ENCODE measurements at regions not wholly inside any gene's neighbourhood (a gene's known extent, or its start where the extent isn't known, plus 50 kb on each side); places are given as distances from the start of the nearest gene placed in this dataset.

- Mint-ChIP-seq H3K36me3 (ENCODE audit: low read depth) (no peaks in the 10 kb centered on the region), H3K4me3 (no peak overlapping the region), H3K27me3 (ENCODE audit: low read depth) (no peaks in the 10 kb centered on the region), H3K27ac (no peak overlapping the region), H3K9me3 (ENCODE audit: insufficient read depth) (peaks cover 3% of the 10 kb centered on the region), H3K4me1 (ENCODE audit: low read depth) (no peaks in the 10 kb centered on the region)
- ChIA-PET POLR2A (no interaction called here), CTCF (no interaction called here)
- DNase-seq, result no peak
- ATAC-seq, result no peak
Measured at GRCh38 chr7:153297141-153297540, 537.6 kb downstream of the ACTR3B start.

DNA sequence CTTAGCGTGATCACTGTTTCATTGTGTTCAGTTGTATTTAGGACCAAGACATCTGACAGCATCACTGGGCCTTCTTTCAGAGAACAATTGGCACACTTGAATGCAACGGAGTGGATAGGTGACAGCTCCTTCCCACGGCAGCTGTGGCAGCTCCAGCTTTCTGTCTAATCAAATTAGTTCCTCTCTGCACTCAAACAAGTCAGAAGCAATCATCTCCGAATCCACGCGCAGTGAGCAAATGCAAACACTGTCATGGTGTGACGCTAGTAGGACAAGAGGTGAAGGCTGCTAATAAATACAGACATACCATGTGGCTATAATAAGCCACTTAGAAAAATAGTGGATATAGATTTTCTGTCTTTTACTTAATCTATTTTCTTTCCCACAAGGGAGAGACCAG, 542.4 kb downstream of the ACTR3B start:
- Mint-ChIP-seq H3K4me1 (ENCODE audit: low read depth) (no peaks in the 10 kb centered on the region), H3K27me3 (ENCODE audit: low read depth) (no peaks in the 10 kb centered on the region), H3K4me3 (no peak overlapping the region), H3K9me3 (ENCODE audit: insufficient read depth) (peaks cover 7% of the 10 kb centered on the region), H3K36me3 (ENCODE audit: low read depth) (no peaks in the 10 kb centered on the region), H3K27ac (no peak overlapping the region)
- ChIA-PET POLR2A (no interaction called here), CTCF (no interaction called here)
- ATAC-seq (no peak), DNase-seq (no peak)

DNA sequence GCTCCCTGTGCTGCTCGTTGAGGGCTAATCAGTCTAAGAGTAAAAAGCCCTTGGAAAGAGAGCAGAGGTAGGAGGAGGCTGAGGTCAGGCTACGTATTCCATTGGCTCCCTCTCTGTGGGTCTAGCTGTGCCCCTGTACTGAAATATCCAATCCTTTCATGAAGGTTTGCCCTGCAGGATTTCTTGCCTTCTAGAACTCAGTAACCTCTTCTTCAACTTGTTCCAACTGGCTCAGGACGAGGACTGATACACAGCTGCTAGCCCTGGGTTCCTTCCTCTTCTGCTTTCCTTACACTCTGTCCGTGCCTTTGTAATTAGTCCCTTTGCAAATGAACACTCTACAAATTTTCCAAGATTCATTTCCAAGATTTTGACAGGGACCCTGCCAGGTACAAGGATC, 560.5 kb downstream of the ACTR3B start:
- Mint-ChIP-seq H3K27ac (no peak overlapping the region), H3K27me3 (ENCODE audit: low read depth) (no peaks in the 10 kb centered on the region), H3K36me3 (ENCODE audit: low read depth) (no peaks in the 10 kb centered on the region), H3K9me3 (ENCODE audit: insufficient read depth) (peaks cover 12% of the 10 kb centered on the region), H3K4me3 (no peak overlapping the region), H3K4me1 (ENCODE audit: low read depth) (no peaks in the 10 kb centered on the region)
- ATAC-seq (no peak), DNase-seq (no peak)
- ChIA-PET POLR2A (no interaction called here), CTCF (no interaction called here)

DNA sequence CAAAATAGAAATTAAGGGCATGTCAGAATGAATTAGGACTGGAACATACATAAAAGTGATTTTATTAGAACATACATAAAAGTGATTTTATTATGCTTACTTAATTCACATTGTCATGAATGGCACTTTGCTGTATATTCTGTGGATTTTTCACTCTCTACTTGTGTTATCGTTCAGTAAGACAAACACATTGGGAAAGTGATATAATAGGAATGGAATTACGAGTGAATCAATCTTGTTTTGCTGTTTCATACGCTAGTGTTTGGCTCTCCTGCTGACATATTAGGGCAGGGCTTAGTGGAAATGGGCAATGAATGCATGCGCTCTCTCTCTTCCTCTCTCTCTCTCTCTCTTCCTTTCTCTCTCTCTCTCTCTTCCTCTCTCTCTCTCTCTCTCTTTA, 561.1 kb downstream of the ACTR3B start:
- Mint-ChIP-seq H3K4me3 (no peak overlapping the region), H3K9me3 (ENCODE audit: insufficient read depth) (peaks cover 12% of the 10 kb centered on the region), H3K4me1 (ENCODE audit: low read depth) (no peaks in the 10 kb centered on the region), H3K27ac (no peak overlapping the region), H3K27me3 (ENCODE audit: low read depth) (no peaks in the 10 kb centered on the region), H3K36me3 (ENCODE audit: low read depth) (no peaks in the 10 kb centered on the region)
- ChIA-PET CTCF (no interaction called here), POLR2A (no interaction called here)
- ATAC-seq (no peak), DNase-seq (no peak)

GRCh38 chr7:153322991-153323390, 563.4 kb downstream of the ACTR3B start:
- Mint-ChIP-seq H3K9me3 (ENCODE audit: insufficient read depth) (peaks cover 26% of the 10 kb centered on the region), H3K27me3 (ENCODE audit: low read depth) (no peaks in the 10 kb centered on the region), H3K36me3 (ENCODE audit: low read depth) (no peaks in the 10 kb centered on the region), H3K27ac (no peak overlapping the region), H3K4me3 (no peak overlapping the region), H3K4me1 (ENCODE audit: low read depth) (no peaks in the 10 kb centered on the region)
- ChIA-PET POLR2A (no interaction called here), CTCF (no interaction called here)
- no peak for DNase-seq
- no peak for ATAC-seq

DNA sequence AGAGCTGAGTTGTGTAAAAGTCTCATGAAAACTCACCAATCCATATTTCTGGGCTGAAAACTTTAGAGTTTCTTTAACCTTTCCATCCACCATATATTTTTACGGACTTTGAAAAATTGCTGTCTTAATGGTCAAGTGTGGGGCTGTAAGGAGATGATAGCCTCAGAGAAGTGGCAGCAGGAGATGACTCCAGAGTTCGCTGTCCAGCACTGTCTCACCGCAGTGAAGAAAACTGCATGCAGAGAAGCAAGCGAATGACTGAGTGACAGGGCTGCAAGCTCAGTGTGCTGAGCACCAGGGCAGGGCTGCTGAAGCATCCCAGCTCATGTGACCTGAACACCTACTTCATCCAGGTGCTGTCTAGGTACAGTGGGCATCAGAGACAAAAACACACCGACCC, 564.5 kb downstream of the ACTR3B start:
- Mint-ChIP-seq H3K27me3 (ENCODE audit: low read depth) (no peaks in the 10 kb centered on the region), H3K4me3 (no peak overlapping the region), H3K9me3 (ENCODE audit: insufficient read depth) (peaks cover 21% of the 10 kb centered on the region), H3K4me1 (ENCODE audit: low read depth) (no peaks in the 10 kb centered on the region), H3K36me3 (ENCODE audit: low read depth) (no peaks in the 10 kb centered on the region), H3K27ac (no peak overlapping the region)
- DNase-seq, result no peak
- no peak for ATAC-seq
- ChIA-PET POLR2A (no interaction called here), CTCF (no interaction called here)

DNA sequence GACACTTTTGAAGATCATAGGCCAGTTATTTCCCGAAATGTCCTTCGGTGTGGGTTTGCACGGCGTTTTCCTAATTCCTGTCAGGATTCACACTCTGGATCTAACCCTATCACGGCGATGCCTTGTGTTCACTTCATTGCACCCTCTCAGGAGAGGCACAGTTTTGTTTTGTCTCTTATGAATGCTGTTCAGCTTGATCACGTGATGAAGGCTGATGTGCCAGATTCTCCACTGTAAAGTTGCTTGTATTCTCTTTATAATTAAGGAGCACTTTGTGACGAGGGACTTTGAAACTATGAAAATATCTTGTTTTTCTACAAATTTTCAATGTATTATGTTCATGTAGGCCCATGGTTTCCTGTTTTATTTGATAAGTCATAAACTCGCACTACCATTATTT, 568.1 kb downstream of the ACTR3B start:
- Mint-ChIP-seq H3K27ac (no peak overlapping the region), H3K4me3 (no peak overlapping the region), H3K36me3 (ENCODE audit: low read depth) (no peaks in the 10 kb centered on the region), H3K27me3 (ENCODE audit: low read depth) (no peaks in the 10 kb centered on the region), H3K4me1 (ENCODE audit: low read depth) (no peaks in the 10 kb centered on the region), H3K9me3 (ENCODE audit: insufficient read depth) (peaks cover 21% of the 10 kb centered on the region)
- ChIA-PET CTCF (no interaction called here), POLR2A (no interaction called here)
- DNase-seq, result no peak
- ATAC-seq, result no peak

DNA sequence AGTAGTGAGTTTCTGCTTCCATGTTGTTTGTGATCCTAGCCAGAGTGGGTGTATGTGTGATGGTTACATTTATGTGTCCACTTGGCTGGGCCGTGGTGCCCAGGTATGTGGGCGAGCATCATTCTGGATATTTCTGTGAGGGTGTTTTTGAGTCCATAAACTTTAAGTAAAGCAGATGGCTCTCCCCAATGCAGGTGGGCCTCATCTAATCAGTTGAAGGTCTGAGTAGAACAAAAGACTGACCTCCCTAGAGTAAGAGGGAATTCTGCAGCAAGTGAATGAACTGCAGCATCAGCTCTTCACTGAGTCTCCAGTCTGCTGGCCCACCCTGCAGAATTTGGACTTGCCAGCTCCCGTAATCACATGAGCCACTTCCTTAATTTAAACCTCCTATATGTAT, 571.9 kb downstream of the ACTR3B start:
- Mint-ChIP-seq H3K9me3 (ENCODE audit: insufficient read depth) (peaks cover 12% of the 10 kb centered on the region), H3K36me3 (ENCODE audit: low read depth) (no peaks in the 10 kb centered on the region), H3K4me3 (no peak overlapping the region), H3K27me3 (ENCODE audit: low read depth) (no peaks in the 10 kb centered on the region), H3K4me1 (ENCODE audit: low read depth) (no peaks in the 10 kb centered on the region), H3K27ac (no peak overlapping the region)
- ChIA-PET POLR2A (no interaction called here), CTCF (no interaction called here)
- DNase-seq (no peak), ATAC-seq (no peak)

DNA sequence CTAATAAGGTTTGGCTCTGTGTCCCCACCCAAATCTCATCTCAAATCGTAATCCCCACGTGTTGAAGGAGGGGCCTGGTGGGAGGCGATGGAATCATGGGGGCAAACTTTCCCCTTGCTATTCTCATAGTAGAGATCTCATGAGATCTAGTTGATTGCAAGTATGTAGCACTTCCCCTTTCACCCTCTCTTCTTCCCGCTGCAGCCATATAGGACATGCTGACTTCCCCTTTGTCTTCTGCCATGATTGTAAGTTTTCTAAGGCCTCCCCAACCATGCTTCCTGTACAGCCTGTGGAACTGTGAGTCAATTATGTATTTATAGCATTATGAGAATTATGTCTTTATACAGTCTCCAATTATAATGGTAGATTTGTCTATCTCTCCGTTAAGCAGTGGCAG, 594.5 kb downstream of the ACTR3B start:
- CTCF ChIA-PET, result no interaction called here
- no peaks in the 10 kb centered on the region for H3K4me1 Mint-ChIP-seq (ENCODE audit: low read depth)
- H3K4me3 Mint-ChIP-seq, result no peak overlapping the region
- peaks cover 3% of the 10 kb centered on the region for H3K9me3 Mint-ChIP-seq (ENCODE audit: insufficient read depth)
- no peaks in the 10 kb centered on the region for H3K27me3 Mint-ChIP-seq (ENCODE audit: low read depth)
- DNase-seq (no peak), ATAC-seq (no peak)
- POLR2A ChIA-PET, result no interaction called here
- H3K36me3 Mint-ChIP-seq (ENCODE audit: low read depth), result no peaks in the 10 kb centered on the region
- H3K27ac Mint-ChIP-seq, result no peak overlapping the region

GRCh38 chr7:153370092-153370491, 610.5 kb downstream of the ACTR3B start:
- ChIA-PET POLR2A (no interaction called here), CTCF (no interaction called here)
- Mint-ChIP-seq H3K27me3 (ENCODE audit: low read depth) (no peaks in the 10 kb centered on the region), H3K4me3 (no peak overlapping the region), H3K27ac (no peak overlapping the region), H3K9me3 (ENCODE audit: insufficient read depth) (no peaks in the 10 kb centered on the region), H3K36me3 (ENCODE audit: low read depth) (no peaks in the 10 kb centered on the region), H3K4me1 (ENCODE audit: low read depth) (no peaks in the 10 kb centered on the region)
- no peak for DNase-seq
- no peak for ATAC-seq

- H3K4me3 Mint-ChIP-seq, result no peak overlapping the region
- no peaks in the 10 kb centered on the region for H3K4me1 Mint-ChIP-seq (ENCODE audit: low read depth)
- H3K27me3 Mint-ChIP-seq (ENCODE audit: low read depth), result no peaks in the 10 kb centered on the region
- no peaks in the 10 kb centered on the region for H3K9me3 Mint-ChIP-seq (ENCODE audit: insufficient read depth)
- ATAC-seq (no peak), DNase-seq (no peak)
- H3K36me3 Mint-ChIP-seq (ENCODE audit: low read depth), result no peaks in the 10 kb centered on the region
- POLR2A ChIA-PET, result no interaction called here
- CTCF ChIA-PET, result no interaction called here
- H3K27ac Mint-ChIP-seq, result no peak overlapping the region
Measured at GRCh38 chr7:153380636-153381035, 621.1 kb downstream of the ACTR3B start.

DNA sequence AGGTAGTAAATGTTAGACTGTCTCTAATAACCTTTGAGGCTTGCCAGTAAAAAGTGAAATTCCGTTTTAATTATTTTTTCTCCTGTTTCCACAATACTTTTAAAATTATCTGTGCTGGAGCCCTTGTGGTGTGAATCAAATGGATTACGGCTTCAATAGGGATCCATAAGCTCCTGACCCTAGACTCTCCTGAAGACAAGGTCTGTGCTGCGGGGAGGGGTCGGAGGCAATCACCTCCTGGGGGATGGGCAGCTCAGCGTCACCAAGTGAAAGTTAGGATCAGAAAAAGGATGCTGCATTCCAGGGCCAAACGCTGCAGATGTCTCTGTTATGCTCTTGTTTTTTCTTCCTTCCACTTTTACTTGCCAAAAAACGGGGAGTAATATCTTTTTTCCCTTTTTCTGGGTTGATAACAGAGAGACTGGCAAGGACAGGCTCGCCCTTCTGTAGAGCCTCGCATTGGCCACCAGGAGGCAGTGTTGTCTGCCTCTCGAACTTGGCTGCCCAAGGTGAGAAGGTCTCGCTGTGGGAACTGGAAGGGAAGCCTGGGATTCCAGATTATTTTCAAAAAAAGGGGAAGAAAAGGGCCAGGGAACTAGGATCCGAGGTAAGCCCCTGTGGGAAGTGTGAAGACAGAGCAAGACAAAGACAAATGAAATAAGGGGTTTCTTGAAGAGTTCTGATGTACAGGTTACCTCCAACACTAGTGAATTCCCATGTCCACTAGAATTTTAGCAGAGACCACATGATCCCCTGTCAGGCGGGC, 621.9 kb downstream of the ACTR3B start:
- H3K36me3 Mint-ChIP-seq (ENCODE audit: low read depth), result no peaks in the 10 kb centered on the region
- no peak overlapping the region for H3K27ac Mint-ChIP-seq
- no peak for ATAC-seq
- peak; percentile 28 for DNase-seq
- POLR2A ChIA-PET, result no interaction called here
- no peaks in the 10 kb centered on the region for H3K9me3 Mint-ChIP-seq (ENCODE audit: insufficient read depth)
- H3K27me3 Mint-ChIP-seq (ENCODE audit: low read depth), result no peaks in the 10 kb centered on the region
- CTCF ChIA-PET, result no interaction called here
- no peaks in the 10 kb centered on the region for H3K4me1 Mint-ChIP-seq (ENCODE audit: low read depth)
- no peak overlapping the region for H3K4me3 Mint-ChIP-seq

DNA sequence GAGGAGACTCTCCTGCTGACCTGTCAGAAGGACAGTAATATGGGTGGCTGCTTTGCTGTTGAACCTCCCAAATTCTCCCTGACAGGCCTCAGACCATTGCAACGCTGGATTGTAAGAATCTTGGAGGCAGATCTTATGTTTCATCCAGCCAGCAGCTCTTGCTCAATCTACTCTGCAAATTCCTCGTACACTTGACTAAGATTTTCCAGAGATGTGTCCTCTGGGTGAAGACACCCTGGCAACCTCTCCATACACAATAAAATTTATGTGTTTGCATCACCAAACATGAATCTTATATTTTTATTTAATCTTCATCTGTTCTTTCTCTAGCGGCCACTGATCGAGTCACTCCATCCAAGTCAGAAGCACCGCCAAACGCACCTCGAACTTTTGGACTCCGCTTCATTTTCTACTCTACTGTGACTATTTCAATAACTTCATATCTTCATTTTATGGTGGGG, 623.1 kb downstream of the ACTR3B start:
- Mint-ChIP-seq H3K27ac (no peak overlapping the region), H3K9me3 (ENCODE audit: insufficient read depth) (no peaks in the 10 kb centered on the region), H3K4me3 (no peak overlapping the region), H3K36me3 (ENCODE audit: low read depth) (no peaks in the 10 kb centered on the region), H3K27me3 (ENCODE audit: low read depth) (no peaks in the 10 kb centered on the region), H3K4me1 (ENCODE audit: low read depth) (no peaks in the 10 kb centered on the region)
- DNase-seq (no peak), ATAC-seq (no peak)
- POLR2A ChIA-PET, result no interaction called here
- CTCF ChIA-PET, result no interaction called here

Measured in activated CD8-positive, alpha-beta T cell treated with anti-CD3 and anti-CD28 coated beads, Interleukin-2, amount 10 ng/mL, durations not matched to agents 7 days and 5 days (primary cell).